Thyroid gland (tissue), 4 donors: ENCODE measurements at regions not wholly inside any gene's neighbourhood (a gene's known extent, or its start where the extent isn't known, plus 50 kb on each side); places are given as distances from the start of the nearest gene placed in this dataset.

Experiments
- POLR2A ChIP-seq, 2 donors: fragments of 450-650 bp; IDR thresholded peaks; one replicate each; pipeline ENCODE4 v1.6.1; 2017; ENCODE audit warnings: antibody characterized with exemption in 2 of 2, mild to moderate bottlenecking in 2 of 2, moderate library complexity in 1 of 2
- TF ChIP-seq, protein P1 (sequence below), 6 experiments: fragments of 200-600 bp in 3 of 6; fragments of 450-650 bp in 3 of 6; sonication (generic) in 3 of 6; IDR thresholded peaks; one replicate each; pipeline ENCODE4 v1.5.1; 2016 to 2019; ENCODE audit warnings: antibody characterized with exemption in 6 of 6, mild to moderate bottlenecking in 2 of 6, inconsistent platforms in 1 of 6, moderate library complexity in 1 of 6

DNA sequence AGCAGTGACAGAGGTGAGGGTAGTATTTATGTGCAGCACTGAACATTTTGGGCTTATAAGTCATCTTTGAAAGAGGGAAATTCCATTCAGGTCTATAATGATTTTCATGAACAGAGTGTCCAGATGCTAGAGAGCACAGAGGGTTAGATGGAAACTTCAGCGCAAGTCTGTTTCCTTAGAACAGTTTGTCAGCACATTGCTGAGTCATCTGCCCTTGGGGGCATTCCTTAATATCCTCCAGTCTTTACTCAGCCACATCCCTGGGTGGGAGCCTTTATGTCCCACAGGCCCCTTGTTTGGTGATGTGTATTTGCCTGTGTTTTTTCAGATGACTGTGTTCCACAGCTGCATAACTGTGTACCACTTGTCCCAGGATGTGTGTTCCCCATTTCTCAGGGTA lies 138.5 kb upstream of the S1PR3 start:
- TF ChIP-seq, protein P1, sequence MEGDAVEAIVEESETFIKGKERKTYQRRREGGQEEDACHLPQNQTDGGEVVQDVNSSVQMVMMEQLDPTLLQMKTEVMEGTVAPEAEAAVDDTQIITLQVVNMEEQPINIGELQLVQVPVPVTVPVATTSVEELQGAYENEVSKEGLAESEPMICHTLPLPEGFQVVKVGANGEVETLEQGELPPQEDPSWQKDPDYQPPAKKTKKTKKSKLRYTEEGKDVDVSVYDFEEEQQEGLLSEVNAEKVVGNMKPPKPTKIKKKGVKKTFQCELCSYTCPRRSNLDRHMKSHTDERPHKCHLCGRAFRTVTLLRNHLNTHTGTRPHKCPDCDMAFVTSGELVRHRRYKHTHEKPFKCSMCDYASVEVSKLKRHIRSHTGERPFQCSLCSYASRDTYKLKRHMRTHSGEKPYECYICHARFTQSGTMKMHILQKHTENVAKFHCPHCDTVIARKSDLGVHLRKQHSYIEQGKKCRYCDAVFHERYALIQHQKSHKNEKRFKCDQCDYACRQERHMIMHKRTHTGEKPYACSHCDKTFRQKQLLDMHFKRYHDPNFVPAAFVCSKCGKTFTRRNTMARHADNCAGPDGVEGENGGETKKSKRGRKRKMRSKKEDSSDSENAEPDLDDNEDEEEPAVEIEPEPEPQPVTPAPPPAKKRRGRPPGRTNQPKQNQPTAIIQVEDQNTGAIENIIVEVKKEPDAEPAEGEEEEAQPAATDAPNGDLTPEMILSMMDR (IDR thresholded peaks at IDR 0.05) = no peak
- no peak for TF ChIP-seq POLR2A (IDR thresholded peaks at IDR 0.05)
